Neutrophil (primary cell): ENCODE measurements at regions not wholly inside any gene's neighbourhood (a gene's known extent, or its start where the extent isn't known, plus 50 kb on each side); places are given as distances from the start of the nearest gene placed in this dataset.

ENCODE experiments used
- H3K27ac ChIP-seq: fragments of 200-600 bp; sonication (generic); 2 replicates; pipeline ENCODE4 v1.5.1; 2016; ENCODE audit warnings: mild to moderate bottlenecking, moderate library complexity
- H3K27me3 ChIP-seq: fragments of 200-600 bp; sonication (generic); 2 replicates; pipeline ENCODE4 v1.6.0; 2016; ENCODE audit warnings: mild to moderate bottlenecking
- H3K36me3 ChIP-seq: fragments of 200-600 bp; sonication (generic); 2 replicates; pipeline ENCODE4 v1.5.1; 2017
- H3K4me1 ChIP-seq, 2 experiments: fragments of 200-600 bp in 1 of 2; sonication (generic) in 1 of 2; 1 replicate in 1 of 2; 2 replicates in 1 of 2; pipeline versions ENCODE4 v1.5.1 to v1.6.1; 2013 to 2016; ENCODE audit warnings: low read depth in 1 of 2, low read length in 1 of 2, mild to moderate bottlenecking in 1 of 2, moderate library complexity in 1 of 2; ENCODE audit not compliant: control insufficient read depth in 1 of 2, insufficient read depth in 1 of 2
- H3K4me3 ChIP-seq, 2 experiments: fragments of 200-600 bp in 1 of 2; sonication (generic) in 1 of 2; 1 replicate in 1 of 2; 2 replicates in 1 of 2; pipeline ENCODE4 v1.5.1; 2013 to 2016; ENCODE audit warnings: low read depth in 1 of 2, low read length in 1 of 2, mild to moderate bottlenecking in 1 of 2, moderate library complexity in 1 of 2
- H3K9me3 ChIP-seq: fragments of 200-600 bp; sonication (generic); 2 replicates; pipeline ENCODE4 v1.5.1; 2016
- CTCF ChIP-seq: fragments of 200-600 bp; sonication (generic); IDR thresholded peaks from 2 replicates; pipeline ENCODE4 v1.5.1; 2016; ENCODE audit warnings: antibody characterized with exemption

- Histone ChIP-seq H3K9me3 (no peaks in the 10 kb centered on the region), H3K36me3 (no peaks in the 10 kb centered on the region), H3K4me1 (no peaks in the 10 kb centered on the region), H3K27ac (no peak overlapping the region), H3K27me3 (no peaks in the 10 kb centered on the region), H3K4me3 (no peak overlapping the region)
- no peak for TF ChIP-seq CTCF
Measured at GRCh38 chr22:49207008-49208003, 620.4 kb downstream of the BRD1 start.

DNA sequence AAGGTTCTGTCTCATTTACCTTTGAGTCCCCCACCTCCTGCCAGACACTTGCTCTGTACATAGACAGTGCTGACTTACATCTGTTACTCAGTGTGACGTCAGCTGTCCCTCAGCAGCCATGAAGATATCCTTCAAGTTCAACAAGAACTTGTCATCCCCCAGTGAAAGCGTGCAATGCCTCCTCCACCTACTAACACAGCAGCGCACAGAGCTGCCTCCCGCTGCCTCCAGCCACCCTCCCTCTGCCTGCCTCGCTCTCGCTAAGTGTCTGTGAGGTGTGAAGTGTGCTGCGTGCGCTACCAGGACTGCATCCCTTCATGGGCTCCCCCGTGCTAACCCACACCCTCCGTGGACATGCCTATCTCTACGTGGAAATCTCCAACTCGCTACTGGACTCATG, 621.4 kb downstream of the BRD1 start:
- Histone ChIP-seq H3K27ac (no peak overlapping the region), H3K36me3 (no peaks in the 10 kb centered on the region), H3K4me1 (no peaks in the 10 kb centered on the region), H3K4me3 (no peak overlapping the region), H3K27me3 (no peaks in the 10 kb centered on the region), H3K9me3 (no peaks in the 10 kb centered on the region)
- no peak for TF ChIP-seq CTCF

GRCh38 chr22:49205483-49205800, 622.2 kb downstream of the BRD1 start:
- H3K27me3 ChIP-seq: no peaks in the 10 kb centered on the region
- H3K36me3 ChIP-seq: no peaks in the 10 kb centered on the region
- no peaks in the 10 kb centered on the region for H3K9me3 ChIP-seq
- H3K4me3 ChIP-seq: no peak overlapping the region
- no peak for TF ChIP-seq CTCF
- no peak overlapping the region for H3K27ac ChIP-seq
- H3K4me1 ChIP-seq: no peaks in the 10 kb centered on the region

DNA sequence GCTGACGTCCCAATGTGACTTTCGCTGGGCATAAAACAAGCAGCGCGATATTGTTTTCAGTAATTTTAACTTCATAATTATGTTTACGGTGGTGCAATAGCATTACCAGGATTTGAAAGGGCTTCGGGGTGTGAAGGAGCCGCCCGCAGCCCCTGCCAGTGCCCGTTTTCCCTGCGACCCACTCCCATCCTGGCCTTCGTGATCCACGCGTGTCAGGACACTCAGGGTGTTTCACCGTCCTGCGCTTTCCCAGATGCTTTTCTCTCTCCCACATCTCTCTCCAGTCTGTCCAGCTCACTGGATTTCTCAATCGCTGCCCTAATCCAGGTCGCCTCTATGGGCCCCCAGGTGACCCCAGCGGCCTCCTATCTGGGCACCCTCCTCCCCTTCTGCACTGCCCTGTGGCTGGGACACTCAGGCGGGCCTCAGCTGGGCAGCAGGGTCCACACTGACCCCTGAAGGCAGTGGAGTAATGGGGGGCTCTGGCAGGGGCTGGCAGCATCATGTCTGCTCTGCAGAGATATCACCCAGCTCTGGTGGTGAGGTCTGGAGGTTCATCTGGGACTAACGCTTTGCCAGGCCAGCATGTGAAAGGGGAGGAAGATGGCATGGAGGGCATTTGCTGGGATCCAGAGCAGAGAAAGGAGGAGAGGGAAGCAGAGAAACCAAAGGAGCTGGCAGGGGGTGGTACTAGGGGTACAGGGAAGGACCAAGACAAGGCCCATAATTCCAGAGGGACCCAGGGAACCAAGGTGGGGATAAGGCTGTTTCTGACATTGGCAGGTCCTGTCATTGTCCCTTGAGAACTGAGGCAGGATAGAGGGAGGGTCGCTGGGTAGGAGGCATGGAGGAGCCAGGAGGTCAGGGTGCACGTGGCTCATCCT, 622.8 kb downstream of the BRD1 start:
- no peak overlapping the region for H3K4me3 ChIP-seq
- no peaks in the 10 kb centered on the region for H3K9me3 ChIP-seq
- no peak overlapping the region for H3K27ac ChIP-seq
- TF ChIP-seq CTCF: no peak
- H3K36me3 ChIP-seq: no peaks in the 10 kb centered on the region
- H3K27me3 ChIP-seq: no peaks in the 10 kb centered on the region
- no peaks in the 10 kb centered on the region for H3K4me1 ChIP-seq

GRCh38 chr22:49203859-49204598, 623.6 kb downstream of the BRD1 start:
- H3K9me3 ChIP-seq: no peaks in the 10 kb centered on the region
- H3K27ac ChIP-seq: no peak overlapping the region
- no peak overlapping the region for H3K4me3 ChIP-seq
- peaks cover 6% of the 10 kb centered on the region for H3K27me3 ChIP-seq
- TF ChIP-seq CTCF: no peak
- no peaks in the 10 kb centered on the region for H3K36me3 ChIP-seq
- H3K4me1 ChIP-seq: no peaks in the 10 kb centered on the region
